GM12873 (cell line): ENCODE measurements at regions not wholly inside any gene's neighbourhood (a gene's known extent, or its start where the extent isn't known, plus 50 kb on each side); places are given as distances from the start of the nearest gene placed in this dataset.
A peak's percentile ranks its signal among the peaks of the same experiment; 100 is the strongest.

ENCODE experiments used
- TF ChIP-seq, protein P1 (sequence below): IDR thresholded peaks from 2 replicates; pipeline ENCODE4 v1.5.1; 2012; ENCODE audit warnings: low read depth, mild to moderate bottlenecking, moderate library complexity, low read length, control low read depth; ENCODE audit not compliant: insufficient read depth; ENCODE audit errors: missing control alignments

- TF ChIP-seq, protein P1, sequence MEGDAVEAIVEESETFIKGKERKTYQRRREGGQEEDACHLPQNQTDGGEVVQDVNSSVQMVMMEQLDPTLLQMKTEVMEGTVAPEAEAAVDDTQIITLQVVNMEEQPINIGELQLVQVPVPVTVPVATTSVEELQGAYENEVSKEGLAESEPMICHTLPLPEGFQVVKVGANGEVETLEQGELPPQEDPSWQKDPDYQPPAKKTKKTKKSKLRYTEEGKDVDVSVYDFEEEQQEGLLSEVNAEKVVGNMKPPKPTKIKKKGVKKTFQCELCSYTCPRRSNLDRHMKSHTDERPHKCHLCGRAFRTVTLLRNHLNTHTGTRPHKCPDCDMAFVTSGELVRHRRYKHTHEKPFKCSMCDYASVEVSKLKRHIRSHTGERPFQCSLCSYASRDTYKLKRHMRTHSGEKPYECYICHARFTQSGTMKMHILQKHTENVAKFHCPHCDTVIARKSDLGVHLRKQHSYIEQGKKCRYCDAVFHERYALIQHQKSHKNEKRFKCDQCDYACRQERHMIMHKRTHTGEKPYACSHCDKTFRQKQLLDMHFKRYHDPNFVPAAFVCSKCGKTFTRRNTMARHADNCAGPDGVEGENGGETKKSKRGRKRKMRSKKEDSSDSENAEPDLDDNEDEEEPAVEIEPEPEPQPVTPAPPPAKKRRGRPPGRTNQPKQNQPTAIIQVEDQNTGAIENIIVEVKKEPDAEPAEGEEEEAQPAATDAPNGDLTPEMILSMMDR: no peak
Measured at GRCh38 chr12:46981622-46982021, 97.8 kb upstream of the PCED1B start.

GRCh38 chr12:46982629-46983392, 96.6 kb upstream of the PCED1B start:
- TF ChIP-seq, protein P1: no peak

DNA sequence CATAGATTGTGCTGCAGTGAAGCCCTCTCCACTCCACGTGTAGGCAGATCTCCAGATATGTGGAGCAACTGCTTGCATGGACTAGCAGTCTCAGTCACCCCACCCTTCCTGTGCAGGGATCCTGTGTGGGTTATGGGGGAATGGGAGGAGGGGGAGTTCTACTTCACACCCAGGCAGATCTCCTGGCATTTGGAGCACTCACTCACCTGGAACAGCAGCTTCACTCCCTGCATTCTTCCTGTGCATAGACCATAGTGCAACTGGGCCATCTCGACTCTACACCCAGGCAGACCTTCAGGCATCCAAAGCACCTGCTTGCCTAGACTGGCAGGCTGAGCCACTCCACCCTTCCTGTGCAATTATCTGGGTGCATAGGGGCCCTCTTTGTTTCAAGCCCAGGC, 96.0 kb upstream of the PCED1B start:
- TF ChIP-seq, protein P1: no peak

DNA sequence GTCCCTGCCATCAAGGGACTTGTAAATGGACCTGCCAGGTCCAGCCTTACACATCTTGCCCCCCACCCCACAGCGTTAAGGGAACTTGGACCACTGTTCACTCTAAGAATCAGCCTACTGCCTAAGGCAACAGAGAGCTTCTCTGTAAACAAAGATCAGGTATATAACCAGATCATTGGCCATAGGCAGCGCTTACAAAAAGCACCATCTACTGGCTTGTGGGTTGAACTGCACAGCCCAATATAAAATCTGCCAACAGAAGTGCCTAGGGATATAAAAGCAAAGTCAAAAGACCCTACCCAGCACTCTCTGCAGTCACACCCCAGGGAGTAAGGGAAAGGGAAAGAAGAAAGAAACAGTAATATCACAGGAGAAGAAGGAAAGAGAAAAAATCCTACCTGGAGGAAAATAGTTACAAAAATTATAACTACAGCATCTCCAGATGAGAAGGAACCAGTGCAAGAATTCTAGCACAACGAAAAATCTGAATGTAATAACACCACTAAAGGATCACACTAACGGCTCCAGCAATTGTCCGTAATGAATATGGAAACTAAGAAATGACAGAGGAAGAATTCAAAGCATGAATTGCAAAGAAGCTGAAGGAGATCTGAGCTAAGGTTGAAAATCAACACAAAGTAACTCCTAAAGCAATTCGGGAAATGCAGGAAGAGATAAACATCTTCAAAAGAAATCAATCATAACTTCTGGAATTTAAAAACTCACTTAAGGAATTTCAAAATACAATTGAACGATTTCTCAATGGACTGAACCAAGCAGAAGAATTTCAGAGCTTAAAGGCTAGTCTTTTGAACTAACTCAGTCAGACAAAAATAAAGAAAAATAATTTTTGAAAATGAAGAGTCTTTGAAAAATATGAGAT, 95.2 kb upstream of the PCED1B start:
- TF ChIP-seq, protein P1: peak; percentile 80

- TF ChIP-seq, protein P1: no peak
Measured at GRCh38 chr12:46985816-46986215, 93.6 kb upstream of the PCED1B start.

DNA sequence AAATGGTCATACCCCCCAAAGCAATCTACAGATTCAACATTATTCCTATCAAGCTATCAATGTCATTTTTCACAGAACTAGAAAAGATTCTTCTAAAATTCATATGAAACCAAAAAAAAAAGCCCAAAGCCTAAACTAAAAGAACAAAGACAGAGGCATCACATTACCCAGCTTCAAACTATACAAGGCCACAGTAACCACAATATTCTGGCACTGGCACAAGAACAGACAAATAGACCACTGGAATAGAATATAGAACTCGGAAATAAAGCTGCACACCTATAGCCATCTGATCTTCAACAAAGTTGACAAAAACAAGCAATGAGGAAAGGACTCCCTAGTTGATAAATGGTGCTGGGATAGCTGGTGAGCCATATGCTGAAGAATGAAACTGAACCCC, 89.2 kb upstream of the PCED1B start:
- TF ChIP-seq, protein P1: no peak

- TF ChIP-seq, protein P1: no peak
Measured at GRCh38 chr12:46998811-46999368, 80.5 kb upstream of the PCED1B start.
